Karpas-422 (cell line): ENCODE measurements at regions not wholly inside any gene's neighbourhood (a gene's known extent, or its start where the extent isn't known, plus 50 kb on each side); places are given as distances from the start of the nearest gene placed in this dataset.
"Not testable (repeated sequence)": the region's sequence is repeated elsewhere in the genome, so short reads cannot be mapped to it uniquely, and the experiment has no call there.

Experiments used
- DNase-seq: peaks from one replicate; pipeline ENCODE4 v3.0.0-alpha.2; 2015
- H2AFZ ChIP-seq: fragments of 200-600 bp; sonication (generic); 2 replicates; pipeline ENCODE4 v1.6.1; 2014; ENCODE audit warnings: antibody characterized with exemption, low read length, mixed read lengths
- H3K27ac ChIP-seq: fragments of 200-600 bp; sonication (generic); 2 replicates; pipeline ENCODE4 v1.5.1; 2014; ENCODE audit warnings: mild to moderate bottlenecking, low read length, moderate library complexity
- H3K27me3 ChIP-seq: fragments of 200-600 bp; sonication (generic); 2 replicates; pipeline ENCODE4 v1.6.1; 2014; ENCODE audit warnings: low read length, mixed read lengths
- H3K36me3 ChIP-seq: fragments of 200-600 bp; sonication (generic); 2 replicates; pipeline ENCODE4 v1.6.1; 2014; ENCODE audit warnings: low read length, mixed read lengths; ENCODE audit not compliant: insufficient read depth
- H3K4me1 ChIP-seq: fragments of 200-600 bp; sonication (generic); 2 replicates; pipeline ENCODE4 v1.6.1; 2014; ENCODE audit warnings: mild to moderate bottlenecking, low read length, mixed read lengths
- H3K4me2 ChIP-seq: fragments of 200-600 bp; sonication (generic); 2 replicates; pipeline ENCODE4 v1.6.1; 2014; ENCODE audit warnings: low read length, low read depth, mild to moderate bottlenecking; ENCODE audit not compliant: poor library complexity, severe bottlenecking
- H3K4me3 ChIP-seq: fragments of 200-600 bp; sonication (generic); 2 replicates; pipeline ENCODE4 v1.5.1; 2014; ENCODE audit warnings: mild to moderate bottlenecking, antibody characterized with exemption, low read length, mixed read lengths
- H3K79me2 ChIP-seq: fragments of 200-600 bp; sonication (generic); 2 replicates; pipeline ENCODE4 v1.6.1; 2014; ENCODE audit warnings: mild to moderate bottlenecking, low read length, mixed read lengths
- H3K9ac ChIP-seq: fragments of 200-600 bp; sonication (generic); 2 replicates; pipeline ENCODE4 v1.6.0; 2014; ENCODE audit warnings: low read length
- H3K9me2 ChIP-seq: fragments of 200-600 bp; sonication (generic), shearing (Covaris generic); replicated peaks from 2 replicates; pipeline ENCODE4 v1.6.0; 2014; ENCODE audit warnings: mild to moderate bottlenecking, low read length, moderate library complexity; ENCODE audit not compliant: insufficient read depth
- H3K9me3 ChIP-seq: fragments of 300-700, 200-600 bp; sonication (generic); 2 replicates; pipeline ENCODE4 v1.6.1; 2014; ENCODE audit warnings: low read length, mixed read lengths
- H4K20me1 ChIP-seq: fragments of 200-600 bp; sonication (generic); 2 replicates; pipeline ENCODE4 v1.6.1; 2014; ENCODE audit warnings: mild to moderate bottlenecking, antibody characterized with exemption, low read length, low read depth; ENCODE audit not compliant: insufficient read depth

GRCh38 chr14:105909046-105909827 is 382.9 kb downstream of the TMEM121 start:
- Histone ChIP-seq H3K27me3 (no peaks in the 10 kb centered on the region), H3K9ac (no peak overlapping the region), H3K4me2 (no peak overlapping the region), H3K4me1 (no peaks in the 10 kb centered on the region), H3K9me3 (no peaks in the 10 kb centered on the region), H3K9me2 (no peaks in the 10 kb centered on the region), H3K27ac (no peak overlapping the region), H3K79me2 (no peaks in the 10 kb centered on the region), H3K36me3 (no peaks in the 10 kb centered on the region), H2AFZ (no peak overlapping the region), H3K4me3 (no peak overlapping the region), H4K20me1 (no peaks in the 10 kb centered on the region)
- no peak for DNase-seq

GRCh38 chr14:105909828-105910120 is 383.4 kb downstream of the TMEM121 start:
- H2AFZ ChIP-seq, H3K36me3 ChIP-seq, H3K27ac ChIP-seq, H3K4me1 ChIP-seq, H3K9me2 ChIP-seq, H3K4me3 ChIP-seq, DNase-seq, H3K9me3 ChIP-seq, H4K20me1 ChIP-seq, H3K9ac ChIP-seq, H3K4me2 ChIP-seq, H3K79me2 ChIP-seq, H3K27me3 ChIP-seq: not testable (repeated sequence)

- no peaks in the 10 kb centered on the region for H3K79me2 ChIP-seq
- H3K27ac ChIP-seq: no peak overlapping the region
- H3K9me2 ChIP-seq: no peaks in the 10 kb centered on the region
- no peaks in the 10 kb centered on the region for H3K36me3 ChIP-seq
- DNase-seq: no peak
- H3K9me3 ChIP-seq: no peaks in the 10 kb centered on the region
- H3K4me2 ChIP-seq: no peak overlapping the region
- H3K27me3 ChIP-seq: no peaks in the 10 kb centered on the region
- no peak overlapping the region for H3K9ac ChIP-seq
- H2AFZ ChIP-seq: no peak overlapping the region
- no peaks in the 10 kb centered on the region for H3K4me1 ChIP-seq
- H4K20me1 ChIP-seq: no peaks in the 10 kb centered on the region
- H3K4me3 ChIP-seq: no peak overlapping the region
These were observed 384.0 kb downstream of the TMEM121 start for GRCh38 chr14:105910426-105910825.

GRCh38 chr14:105911006-105911847 is 384.8 kb downstream of the TMEM121 start:
- Histone ChIP-seq H3K79me2 (no peaks in the 10 kb centered on the region), H3K4me2 (no peak overlapping the region), H3K9ac (no peak overlapping the region), H3K9me2 (no peaks in the 10 kb centered on the region), H2AFZ (no peak overlapping the region), H3K36me3 (no peaks in the 10 kb centered on the region), H3K9me3 (no peaks in the 10 kb centered on the region), H4K20me1 (no peaks in the 10 kb centered on the region), H3K4me3 (no peak overlapping the region), H3K27me3 (no peaks in the 10 kb centered on the region), H3K27ac (no peak overlapping the region), H3K4me1 (no peaks in the 10 kb centered on the region)
- DNase-seq: no peak

- DNase-seq, H3K36me3 ChIP-seq, H2AFZ ChIP-seq, H3K9ac ChIP-seq, H3K4me3 ChIP-seq, H3K9me3 ChIP-seq, H3K4me2 ChIP-seq, H3K27ac ChIP-seq, H4K20me1 ChIP-seq, H3K9me2 ChIP-seq, H3K27me3 ChIP-seq, H3K4me1 ChIP-seq, H3K79me2 ChIP-seq: not testable (repeated sequence)
These were observed 385.5 kb downstream of the TMEM121 start for GRCh38 chr14:105911848-105912292.

GRCh38 chr14:105912641-105913180 is 386.3 kb downstream of the TMEM121 start:
- no peak overlapping the region for H2AFZ ChIP-seq
- H3K27ac ChIP-seq: no peak overlapping the region
- H4K20me1 ChIP-seq: no peaks in the 10 kb centered on the region
- no peaks in the 10 kb centered on the region for H3K4me1 ChIP-seq
- no peak overlapping the region for H3K4me3 ChIP-seq
- no peaks in the 10 kb centered on the region for H3K9me3 ChIP-seq
- H3K79me2 ChIP-seq: no peaks in the 10 kb centered on the region
- no peaks in the 10 kb centered on the region for H3K36me3 ChIP-seq
- no peak for DNase-seq
- no peaks in the 10 kb centered on the region for H3K27me3 ChIP-seq
- H3K9me2 ChIP-seq: no peaks in the 10 kb centered on the region
- H3K9ac ChIP-seq: no peak overlapping the region
- no peak overlapping the region for H3K4me2 ChIP-seq

GRCh38 chr14:105913221-105913620 is 386.8 kb downstream of the TMEM121 start:
- H3K79me2 ChIP-seq: no peaks in the 10 kb centered on the region
- DNase-seq: no peak
- H3K9me3 ChIP-seq: no peaks in the 10 kb centered on the region
- H3K27me3 ChIP-seq: no peaks in the 10 kb centered on the region
- H2AFZ ChIP-seq: no peak overlapping the region
- no peak overlapping the region for H3K4me3 ChIP-seq
- no peaks in the 10 kb centered on the region for H3K36me3 ChIP-seq
- H4K20me1 ChIP-seq: no peaks in the 10 kb centered on the region
- no peaks in the 10 kb centered on the region for H3K4me1 ChIP-seq
- H3K9ac ChIP-seq: no peak overlapping the region
- no peak overlapping the region for H3K4me2 ChIP-seq
- no peaks in the 10 kb centered on the region for H3K9me2 ChIP-seq
- H3K27ac ChIP-seq: no peak overlapping the region

GRCh38 chr14:105913861-105914260 is 387.5 kb downstream of the TMEM121 start:
- Histone ChIP-seq H2AFZ (no peak overlapping the region), H3K4me1 (no peaks in the 10 kb centered on the region), H3K4me3 (no peak overlapping the region), H3K4me2 (no peak overlapping the region), H3K9ac (no peak overlapping the region), H3K36me3 (no peaks in the 10 kb centered on the region), H3K9me2 (no peaks in the 10 kb centered on the region), H3K27ac (no peak overlapping the region), H3K9me3 (no peaks in the 10 kb centered on the region), H4K20me1 (no peaks in the 10 kb centered on the region), H3K27me3 (no peaks in the 10 kb centered on the region), H3K79me2 (no peaks in the 10 kb centered on the region)
- no peak for DNase-seq
